NCI-H187 (cell line): ENCODE measurements at regions not wholly inside any gene's neighbourhood (a gene's known extent, or its start where the extent isn't known, plus 50 kb on each side); places are given as distances from the start of the nearest gene placed in this dataset.
"Not testable (repeated sequence)": the region's sequence is repeated elsewhere in the genome, so short reads cannot be mapped to it uniquely, and the experiment has no call there.

Source experiments
- DNase-seq, 2 experiments: peaks; one replicate each; lab custom pipeline; 2025; lab: John Stamatoyannopoulos, UW

GRCh38 chr6:25160134-25160533 is 119.0 kb upstream of the CARMIL1 start:
- not testable (repeated sequence) for DNase-seq

GRCh38 chr6:25165177-25165576 is 114.0 kb upstream of the CARMIL1 start:
- no peak for DNase-seq

GRCh38 chr6:25165800-25166199 is 113.4 kb upstream of the CARMIL1 start:
- no peak for DNase-seq

GRCh38 chr6:25166955-25167748 is 112.0 kb upstream of the CARMIL1 start:
- peak; percentile 41 to 63 for DNase-seq

- DNase-seq = no peak
Observed at GRCh38 chr6:25167961-25168360, 111.2 kb upstream of the CARMIL1 start.

- DNase-seq = no peak
Observed at GRCh38 chr6:25168637-25169036, 110.5 kb upstream of the CARMIL1 start.

- DNase-seq = no peak
Observed at GRCh38 chr6:25169553-25169952, 109.6 kb upstream of the CARMIL1 start.

- no peak for DNase-seq
Observed at GRCh38 chr6:25169961-25170360, 109.2 kb upstream of the CARMIL1 start.

- no peak for DNase-seq
Observed at GRCh38 chr6:25170640-25171039, 108.5 kb upstream of the CARMIL1 start.

GRCh38 chr6:25171301-25171700 is 107.9 kb upstream of the CARMIL1 start:
- DNase-seq = no peak

GRCh38 chr6:25172819-25173218 is 106.4 kb upstream of the CARMIL1 start:
- DNase-seq = no peak

GRCh38 chr6:25173246-25173645 is 105.9 kb upstream of the CARMIL1 start:
- DNase-seq = no peak

GRCh38 chr6:25173951-25174474 is 105.2 kb upstream of the CARMIL1 start:
- DNase-seq = no peak

- no peak for DNase-seq
Observed at GRCh38 chr6:25174678-25175077, 104.5 kb upstream of the CARMIL1 start.

GRCh38 chr6:25175196-25175595 is 104.0 kb upstream of the CARMIL1 start:
- no peak for DNase-seq

GRCh38 chr6:25175681-25176080 is 103.5 kb upstream of the CARMIL1 start:
- DNase-seq = no peak

GRCh38 chr6:25176466-25176865 is 102.7 kb upstream of the CARMIL1 start:
- no peak for DNase-seq

GRCh38 chr6:25177500-25178028 is 101.6 kb upstream of the CARMIL1 start:
- DNase-seq = no peak

- no peak for DNase-seq
Observed at GRCh38 chr6:25178336-25179035, 100.7 kb upstream of the CARMIL1 start.

- no peak for DNase-seq
Observed at GRCh38 chr6:25179051-25179778, 100.0 kb upstream of the CARMIL1 start.

GRCh38 chr6:25180630-25181349 is 98.4 kb upstream of the CARMIL1 start:
- DNase-seq = no peak

GRCh38 chr6:25181350-25181724 is 97.8 kb upstream of the CARMIL1 start:
- DNase-seq = no peak
